Stomach smooth muscle (tissue), 2 donors: ENCODE measurements at regions not wholly inside any gene's neighbourhood (a gene's known extent, or its start where the extent isn't known, plus 50 kb on each side); places are given as distances from the start of the nearest gene placed in this dataset.

ENCODE experiments used
- H3K27ac ChIP-seq: one replicate; pipeline ENCODE4 v1.7.0; 2013; ENCODE audit warnings: mild to moderate bottlenecking, low read length, inconsistent platforms
- H3K27me3 ChIP-seq, 2 donors: one replicate each; pipeline ENCODE4 v1.7.0; 2013; ENCODE audit warnings: low read length in 2 of 2; ENCODE audit not compliant: insufficient read depth in 2 of 2, control insufficient read depth in 1 of 2
- H3K36me3 ChIP-seq, 2 donors: one replicate each; pipeline ENCODE4 v1.7.0; 2013; ENCODE audit warnings: low read length in 2 of 2; ENCODE audit not compliant: control insufficient read depth in 2 of 2, insufficient read depth in 2 of 2
- H3K4me1 ChIP-seq: one replicate; pipeline ENCODE4 v1.7.0; 2013; ENCODE audit warnings: low read length; ENCODE audit not compliant: control insufficient read depth, insufficient read depth
- H3K4me3 ChIP-seq, 2 donors: one replicate each; pipeline ENCODE4 v1.7.0; 2013; ENCODE audit warnings: low read length in 2 of 2
- H3K9ac ChIP-seq, 2 donors: one replicate each; pipeline ENCODE4 v1.7.0; 2013; ENCODE audit warnings: low read length in 2 of 2, mild to moderate bottlenecking in 1 of 2
- H3K9me3 ChIP-seq, 2 donors: one replicate each; pipeline ENCODE4 v1.7.0; 2013; ENCODE audit warnings: low read length in 2 of 2; ENCODE audit not compliant: control insufficient read depth in 2 of 2
- donor health status: healthy.
- donor health status: Pancreatic carcinoma.

DNA sequence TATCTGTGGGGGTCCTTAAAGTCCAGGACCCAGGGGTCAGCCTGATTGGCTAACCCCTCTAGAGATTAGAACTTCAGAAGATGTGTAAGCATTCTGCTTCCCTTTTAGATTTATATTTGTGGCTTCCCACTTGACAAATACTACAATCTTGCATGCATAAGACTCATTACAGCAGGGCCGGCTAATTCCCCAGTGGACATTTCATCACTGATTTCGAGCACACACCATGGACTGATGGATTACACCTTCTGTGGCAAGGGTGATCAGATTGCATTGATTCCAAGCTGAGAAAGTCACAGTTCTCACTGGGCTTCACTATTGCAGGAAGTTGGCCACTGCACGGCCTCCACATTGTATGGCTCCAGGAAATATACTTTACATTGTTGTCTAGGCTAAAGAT lies 65.8 kb upstream of the DAPK1 start:
- no peak overlapping the region for H3K4me3 ChIP-seq
- no peak overlapping the region for H3K9ac ChIP-seq
- H3K36me3 ChIP-seq = no peaks in the 10 kb centered on the region
- no peaks in the 10 kb centered on the region for H3K4me1 ChIP-seq
- H3K9me3 ChIP-seq = no peaks in the 10 kb centered on the region
- no peaks in the 10 kb centered on the region for H3K27me3 ChIP-seq
- H3K27ac ChIP-seq = no peak overlapping the region

GRCh38 chr9:87433853-87434252 lies 63.8 kb upstream of the DAPK1 start:
- H3K27me3 ChIP-seq = no peaks in the 10 kb centered on the region
- H3K27ac ChIP-seq = no peak overlapping the region
- no peaks in the 10 kb centered on the region for H3K4me1 ChIP-seq
- no peak overlapping the region for H3K4me3 ChIP-seq
- H3K9me3 ChIP-seq = no peaks in the 10 kb centered on the region
- H3K36me3 ChIP-seq = no peaks in the 10 kb centered on the region
- H3K9ac ChIP-seq = no peak overlapping the region

- H3K27ac ChIP-seq = no peak overlapping the region
- H3K36me3 ChIP-seq = no peaks in the 10 kb centered on the region
- no peaks in the 10 kb centered on the region for H3K27me3 ChIP-seq
- H3K4me3 ChIP-seq = no peak overlapping the region
- no peaks in the 10 kb centered on the region for H3K4me1 ChIP-seq
- no peak overlapping the region for H3K9ac ChIP-seq
- no peaks in the 10 kb centered on the region for H3K9me3 ChIP-seq
Measured at GRCh38 chr9:87434366-87434765, 63.3 kb upstream of the DAPK1 start.

GRCh38 chr9:87435189-87435880 lies 62.3 kb upstream of the DAPK1 start:
- Histone ChIP-seq H3K27ac (no peak overlapping the region), H3K27me3 (no peaks in the 10 kb centered on the region), H3K4me3 (no peak overlapping the region), H3K36me3 (no peaks in the 10 kb centered on the region), H3K9ac (no peak overlapping the region), H3K4me1 (no peaks in the 10 kb centered on the region), H3K9me3 (no peaks in the 10 kb centered on the region)

- no peaks in the 10 kb centered on the region for H3K4me1 ChIP-seq
- H3K9me3 ChIP-seq = no peaks in the 10 kb centered on the region
- H3K36me3 ChIP-seq = no peaks in the 10 kb centered on the region
- H3K4me3 ChIP-seq = no peak overlapping the region
- no peak overlapping the region for H3K9ac ChIP-seq
- H3K27me3 ChIP-seq = no peaks in the 10 kb centered on the region
- no peak overlapping the region for H3K27ac ChIP-seq
Measured at GRCh38 chr9:87436716-87437115, 61.0 kb upstream of the DAPK1 start.

- Histone ChIP-seq H3K9ac (no peak overlapping the region), H3K9me3 (no peaks in the 10 kb centered on the region), H3K27ac (no peak overlapping the region), H3K36me3 (no peaks in the 10 kb centered on the region), H3K4me1 (no peaks in the 10 kb centered on the region), H3K4me3 (no peak overlapping the region), H3K27me3 (no peaks in the 10 kb centered on the region)
Measured at GRCh38 chr9:87437966-87438365, 59.7 kb upstream of the DAPK1 start.

GRCh38 chr9:87441251-87441650 lies 56.4 kb upstream of the DAPK1 start:
- no peak overlapping the region for H3K4me3 ChIP-seq
- H3K9ac ChIP-seq = no peak overlapping the region
- no peaks in the 10 kb centered on the region for H3K36me3 ChIP-seq
- no peaks in the 10 kb centered on the region for H3K27me3 ChIP-seq
- no peaks in the 10 kb centered on the region for H3K4me1 ChIP-seq
- no peaks in the 10 kb centered on the region for H3K9me3 ChIP-seq
- no peak overlapping the region for H3K27ac ChIP-seq

GRCh38 chr9:87442451-87442850 lies 55.2 kb upstream of the DAPK1 start:
- Histone ChIP-seq H3K9ac (no peak overlapping the region), H3K4me3 (no peak overlapping the region), H3K9me3 (no peaks in the 10 kb centered on the region), H3K27me3 (no peaks in the 10 kb centered on the region), H3K4me1 (no peaks in the 10 kb centered on the region), H3K36me3 (no peaks in the 10 kb centered on the region), H3K27ac (no peak overlapping the region)

DNA sequence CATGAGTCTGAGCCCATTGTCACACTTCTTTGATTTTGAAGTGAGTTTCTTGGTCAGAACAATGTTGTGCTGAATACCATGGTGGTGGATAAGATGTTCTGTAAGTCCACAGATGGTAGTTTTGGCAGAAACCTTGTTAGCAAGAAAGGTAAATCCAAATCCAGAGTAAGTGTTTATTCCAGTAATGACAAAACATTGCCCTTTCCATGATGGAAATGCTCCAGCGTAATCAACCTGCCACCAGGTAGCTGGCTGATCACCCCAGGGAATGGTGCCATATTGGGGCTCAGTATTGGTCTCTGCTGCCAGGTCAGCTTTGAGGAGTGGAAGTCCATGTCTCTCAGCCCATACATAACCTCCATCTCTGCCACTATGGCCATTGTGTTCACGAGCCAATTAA lies 54.7 kb upstream of the DAPK1 start:
- Histone ChIP-seq H3K36me3 (no peaks in the 10 kb centered on the region), H3K4me1 (no peaks in the 10 kb centered on the region), H3K27ac (no peak overlapping the region), H3K9me3 (no peaks in the 10 kb centered on the region), H3K27me3 (no peaks in the 10 kb centered on the region), H3K4me3 (no peak overlapping the region), H3K9ac (no peak overlapping the region)

GRCh38 chr9:87443461-87443860 lies 54.2 kb upstream of the DAPK1 start:
- no peaks in the 10 kb centered on the region for H3K4me1 ChIP-seq
- no peak overlapping the region for H3K27ac ChIP-seq
- H3K36me3 ChIP-seq = no peaks in the 10 kb centered on the region
- H3K9me3 ChIP-seq = no peaks in the 10 kb centered on the region
- H3K4me3 ChIP-seq = no peak overlapping the region
- no peaks in the 10 kb centered on the region for H3K27me3 ChIP-seq
- no peak overlapping the region for H3K9ac ChIP-seq

DNA sequence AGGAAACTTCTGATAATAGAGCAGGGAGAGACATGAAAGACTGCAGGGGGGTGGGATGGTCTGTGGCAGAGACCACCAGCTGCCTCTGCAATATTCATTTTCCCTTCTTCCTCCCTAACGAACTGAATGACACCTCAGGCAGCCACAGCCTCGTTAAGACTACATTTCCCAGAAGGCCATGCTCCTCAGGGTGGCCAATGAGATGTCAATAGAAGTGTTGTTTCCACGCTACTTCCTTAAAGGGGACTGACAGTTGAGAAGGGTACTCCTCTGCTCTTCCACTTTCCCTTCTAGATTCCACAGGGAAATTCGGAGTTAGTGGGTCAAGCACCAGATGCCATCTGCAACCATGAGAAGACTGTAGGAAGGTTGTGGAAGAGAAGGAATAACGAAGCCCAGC lies 52.0 kb upstream of the DAPK1 start:
- no peaks in the 10 kb centered on the region for H3K27me3 ChIP-seq
- no peak overlapping the region for H3K9ac ChIP-seq
- no peaks in the 10 kb centered on the region for H3K4me1 ChIP-seq
- no peaks in the 10 kb centered on the region for H3K36me3 ChIP-seq
- no peaks in the 10 kb centered on the region for H3K9me3 ChIP-seq
- H3K4me3 ChIP-seq = no peak overlapping the region
- H3K27ac ChIP-seq = no peak overlapping the region
